ENCODE measurements at regions not wholly inside any gene's neighbourhood (a gene's known extent, or its start where the extent isn't known, plus 50 kb on each side); places are given as distances from the start of the nearest gene placed in this dataset.

DNA sequence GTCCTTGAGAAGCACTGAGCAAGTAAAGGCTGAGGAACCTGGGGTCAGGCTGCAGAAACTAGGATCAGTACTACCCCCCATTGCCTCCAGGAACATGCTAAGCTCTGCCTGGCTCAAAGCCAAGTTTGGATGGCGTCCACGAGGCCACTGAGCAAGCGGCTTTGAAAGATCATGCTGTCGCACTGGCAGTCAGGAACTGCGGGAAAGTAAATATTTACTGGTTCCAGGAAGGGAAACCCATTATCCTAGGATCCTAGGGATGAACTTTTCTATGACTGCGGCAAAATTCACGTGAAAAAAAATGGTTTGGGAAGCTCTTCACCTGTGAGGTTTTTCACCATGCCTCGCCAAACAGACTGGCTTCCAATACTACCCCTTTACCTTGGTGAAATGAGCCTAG is 75.3 kb upstream of the PJA2 start:
- no peak for DNase-seq (ENCODE audit: low spot score)
- H3K27ac Mint-ChIP-seq (ENCODE audit: unreplicated experiment): no peak overlapping the region

DNA sequence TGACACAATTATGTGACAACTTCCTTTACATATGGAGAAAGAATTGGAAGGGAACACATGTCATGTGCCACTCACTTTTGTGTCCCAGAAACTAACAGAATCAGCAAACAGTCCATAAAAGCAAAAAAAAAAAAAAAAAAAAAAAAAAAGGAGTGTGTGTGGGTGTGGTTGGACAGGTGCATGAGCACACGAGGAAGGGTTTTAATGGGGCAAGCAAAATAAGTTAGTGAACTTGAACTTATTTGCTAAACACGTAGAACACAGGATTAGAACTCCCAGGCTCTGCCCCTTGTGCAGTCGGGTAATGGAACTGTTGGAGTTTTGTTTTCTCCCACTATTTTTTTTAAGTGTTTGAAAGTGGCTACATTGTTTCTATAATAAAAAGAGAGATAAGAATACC is 74.8 kb upstream of the PJA2 start:
- H3K36me3 Mint-ChIP-seq (ENCODE audit: low read depth): no peaks in the 10 kb centered on the region
- H3K4me3 Mint-ChIP-seq (ENCODE audit: unreplicated experiment): no peak overlapping the region
- no peaks in the 10 kb centered on the region for H3K9me3 Mint-ChIP-seq (ENCODE audit: low read depth)

More for the DNA sequence above, 75.3 kb upstream of the PJA2 start:
- H3K4me1 Mint-ChIP-seq (ENCODE audit: low read depth): no peaks in the 10 kb centered on the region
- no peak overlapping the region for H3K4me3 Mint-ChIP-seq (ENCODE audit: unreplicated experiment)
- no peaks in the 10 kb centered on the region for H3K9me3 Mint-ChIP-seq (ENCODE audit: low read depth)
- no peaks in the 10 kb centered on the region for H3K27me3 Mint-ChIP-seq (ENCODE audit: low read depth)
- H3K36me3 Mint-ChIP-seq (ENCODE audit: low read depth): no peaks in the 10 kb centered on the region
- TF ChIP-seq, protein P1, sequence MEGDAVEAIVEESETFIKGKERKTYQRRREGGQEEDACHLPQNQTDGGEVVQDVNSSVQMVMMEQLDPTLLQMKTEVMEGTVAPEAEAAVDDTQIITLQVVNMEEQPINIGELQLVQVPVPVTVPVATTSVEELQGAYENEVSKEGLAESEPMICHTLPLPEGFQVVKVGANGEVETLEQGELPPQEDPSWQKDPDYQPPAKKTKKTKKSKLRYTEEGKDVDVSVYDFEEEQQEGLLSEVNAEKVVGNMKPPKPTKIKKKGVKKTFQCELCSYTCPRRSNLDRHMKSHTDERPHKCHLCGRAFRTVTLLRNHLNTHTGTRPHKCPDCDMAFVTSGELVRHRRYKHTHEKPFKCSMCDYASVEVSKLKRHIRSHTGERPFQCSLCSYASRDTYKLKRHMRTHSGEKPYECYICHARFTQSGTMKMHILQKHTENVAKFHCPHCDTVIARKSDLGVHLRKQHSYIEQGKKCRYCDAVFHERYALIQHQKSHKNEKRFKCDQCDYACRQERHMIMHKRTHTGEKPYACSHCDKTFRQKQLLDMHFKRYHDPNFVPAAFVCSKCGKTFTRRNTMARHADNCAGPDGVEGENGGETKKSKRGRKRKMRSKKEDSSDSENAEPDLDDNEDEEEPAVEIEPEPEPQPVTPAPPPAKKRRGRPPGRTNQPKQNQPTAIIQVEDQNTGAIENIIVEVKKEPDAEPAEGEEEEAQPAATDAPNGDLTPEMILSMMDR (IDR thresholded peaks at IDR 0.05): no peak

DNA sequence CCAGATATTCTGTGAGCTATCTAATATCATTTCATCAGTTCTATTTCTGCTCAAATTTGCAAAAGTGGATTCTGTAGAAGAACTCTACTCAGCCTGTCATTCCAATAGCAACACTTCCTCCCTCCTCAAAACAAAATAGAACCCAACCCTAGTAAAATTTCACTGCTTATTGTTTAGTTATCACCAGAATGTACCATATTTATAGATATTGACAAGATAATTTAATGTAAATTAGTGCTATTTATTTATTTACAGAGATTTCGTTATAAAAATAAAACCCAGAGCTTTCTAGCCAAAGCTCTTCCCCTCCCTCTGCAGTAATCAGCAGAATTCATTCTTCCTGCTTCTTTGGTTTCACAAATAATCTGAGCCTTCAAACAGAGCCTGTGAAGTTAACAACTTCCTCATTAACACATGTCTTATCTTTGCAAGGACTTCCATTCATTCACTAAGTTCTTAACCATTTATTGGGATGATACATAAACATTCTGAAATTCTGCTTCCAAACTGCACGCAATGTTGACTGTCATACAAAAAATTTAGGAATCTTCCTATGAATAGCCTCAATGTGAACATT is 73.7 kb upstream of the PJA2 start:
- no peak overlapping the region for H3K4me3 Mint-ChIP-seq (ENCODE audit: unreplicated experiment)

More for the DNA sequence above, 74.8 kb upstream of the PJA2 start:
- TF ChIP-seq, protein P1 (IDR thresholded peaks at IDR 0.05): no peak
- no peak for DNase-seq (ENCODE audit: low spot score)
- H3K27ac Mint-ChIP-seq (ENCODE audit: unreplicated experiment): no peak overlapping the region
- no peaks in the 10 kb centered on the region for H3K27me3 Mint-ChIP-seq (ENCODE audit: low read depth)
- no peaks in the 10 kb centered on the region for H3K4me1 Mint-ChIP-seq (ENCODE audit: low read depth)

DNA sequence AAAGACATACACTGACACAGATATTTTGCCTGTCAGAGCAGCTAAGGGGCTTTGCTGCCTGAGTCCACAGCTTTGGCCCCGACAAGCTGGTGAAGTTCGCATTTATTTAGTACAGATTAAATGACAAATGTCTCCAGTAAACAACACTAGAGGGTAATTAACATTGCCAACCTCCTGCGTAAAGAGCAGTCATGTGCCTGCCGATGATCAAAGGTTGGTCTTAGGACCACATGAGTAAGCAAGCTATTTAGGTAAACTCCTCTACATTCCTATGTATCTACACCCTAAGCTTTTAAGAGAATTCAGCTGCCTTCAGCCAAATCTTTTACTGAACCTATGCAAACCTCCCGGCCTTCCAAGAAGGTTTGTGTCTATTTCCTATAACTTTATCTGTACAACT is 73.0 kb upstream of the PJA2 start:
- TF ChIP-seq, protein P1 (IDR thresholded peaks at IDR 0.05): no peak
- Mint-ChIP-seq H3K27ac (ENCODE audit: unreplicated experiment) (no peak overlapping the region), H3K4me1 (ENCODE audit: low read depth) (no peaks in the 10 kb centered on the region), H3K27me3 (ENCODE audit: low read depth) (no peaks in the 10 kb centered on the region), H3K9me3 (ENCODE audit: low read depth) (no peaks in the 10 kb centered on the region), H3K36me3 (ENCODE audit: low read depth) (no peaks in the 10 kb centered on the region), H3K4me3 (ENCODE audit: unreplicated experiment) (no peak overlapping the region)
- no peak for DNase-seq (ENCODE audit: low spot score)

More for the DNA sequence above, 73.7 kb upstream of the PJA2 start:
- TF ChIP-seq, protein P1 (IDR thresholded peaks at IDR 0.05): no peak
- Mint-ChIP-seq H3K9me3 (ENCODE audit: low read depth) (no peaks in the 10 kb centered on the region), H3K27me3 (ENCODE audit: low read depth) (no peaks in the 10 kb centered on the region), H3K4me1 (ENCODE audit: low read depth) (no peaks in the 10 kb centered on the region), H3K36me3 (ENCODE audit: low read depth) (no peaks in the 10 kb centered on the region), H3K27ac (ENCODE audit: unreplicated experiment) (no peak overlapping the region)
- no peak for DNase-seq (ENCODE audit: low spot score)

DNA sequence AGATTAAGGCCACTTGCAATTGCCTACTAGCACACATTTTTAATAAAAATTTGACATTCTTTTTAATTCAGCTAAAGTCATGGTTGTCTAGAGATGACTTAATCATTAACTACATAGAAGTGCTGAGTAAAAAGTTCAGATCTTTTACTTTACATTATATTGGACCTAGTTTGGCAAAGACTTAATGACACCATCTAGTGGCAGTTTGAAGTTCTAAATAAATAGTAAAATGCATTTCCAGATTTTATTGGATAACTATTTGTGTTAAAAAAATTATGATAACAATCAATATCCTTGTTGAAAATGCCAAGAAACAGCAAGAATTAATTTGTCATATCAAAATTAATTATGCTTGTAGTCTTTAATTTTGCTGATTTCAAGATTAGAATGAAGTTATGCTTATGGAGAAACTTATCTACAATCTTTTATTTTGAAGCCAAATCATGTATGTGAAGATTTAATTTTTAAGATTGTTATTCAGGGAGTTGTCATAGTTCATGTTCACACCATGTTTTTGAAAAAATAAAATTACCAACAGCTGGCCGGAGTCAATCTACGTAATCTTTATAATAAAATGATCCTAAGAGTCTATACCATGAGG is 69.6 kb upstream of the PJA2 start:
- Mint-ChIP-seq H3K4me1 (ENCODE audit: low read depth) (no peaks in the 10 kb centered on the region), H3K4me3 (ENCODE audit: unreplicated experiment) (no peak overlapping the region), H3K9me3 (ENCODE audit: low read depth) (no peaks in the 10 kb centered on the region), H3K27ac (ENCODE audit: unreplicated experiment) (no peak overlapping the region), H3K27me3 (ENCODE audit: low read depth) (no peaks in the 10 kb centered on the region), H3K36me3 (ENCODE audit: low read depth) (no peaks in the 10 kb centered on the region)
- TF ChIP-seq, protein P1 (IDR thresholded peaks at IDR 0.05): peak; percentile 86
- no peak for DNase-seq (ENCODE audit: low spot score)

All from chondrocyte (in vitro differentiated cells).